ENCODE measurements at regions not wholly inside any gene's neighbourhood (a gene's known extent, or its start where the extent isn't known, plus 50 kb on each side); places are given as distances from the start of the nearest gene placed in this dataset.

GRCh38 chr6:165746331-165746730 is 83.3 kb upstream of the PDE10A start:
- no peak overlapping the region for H3K4me3 ChIP-seq
- no peak for DNase-seq (ENCODE audit: low spot score in 2 of 2)
- WGBS, result 87% methylated on average over 9 of the region's 9 CpGs
- TF ChIP-seq POLR2A (IDR thresholded peaks at IDR 0.05) (no peak), EP300 (IDR thresholded peaks at IDR 0.05) (no peak), CTCF (IDR thresholded peaks at IDR 0.05) (no peak), POLR2AphosphoS5 (IDR thresholded peaks at IDR 0.05) (no peak)
- no peaks in the 10 kb centered on the region for H3K27me3 ChIP-seq
- H3K36me3 ChIP-seq, result no peaks in the 10 kb centered on the region
- no peak overlapping the region for H3K27ac ChIP-seq
- H3K9me3 ChIP-seq, result no peaks in the 10 kb centered on the region
- H3K4me1 ChIP-seq, result no peaks in the 10 kb centered on the region

GRCh38 chr6:165745492-165745891 is 82.5 kb upstream of the PDE10A start:
- no peak for DNase-seq (ENCODE audit: low spot score in 2 of 2)
- Histone ChIP-seq H3K4me3 (no peak overlapping the region), H3K36me3 (no peaks in the 10 kb centered on the region), H3K4me1 (no peaks in the 10 kb centered on the region), H3K27ac (no peak overlapping the region), H3K9me3 (no peaks in the 10 kb centered on the region), H3K27me3 (no peaks in the 10 kb centered on the region)
- WGBS, result 89% methylated on average over 3 of the region's 3 CpGs
- no peak for TF ChIP-seq POLR2A (IDR thresholded peaks at IDR 0.05)
- TF ChIP-seq CTCF (IDR thresholded peaks at IDR 0.05), result no peak
- no peak for TF ChIP-seq EP300 (IDR thresholded peaks at IDR 0.05)
- no peak for TF ChIP-seq POLR2AphosphoS5 (IDR thresholded peaks at IDR 0.05)

- 29% methylated on average over 1 of the region's 1 CpG for WGBS
- Histone ChIP-seq H3K27me3 (no peaks in the 10 kb centered on the region), H3K4me1 (no peaks in the 10 kb centered on the region), H3K36me3 (no peaks in the 10 kb centered on the region), H3K27ac (no peak overlapping the region), H3K4me3 (no peak overlapping the region), H3K9me3 (no peaks in the 10 kb centered on the region)
- TF ChIP-seq POLR2AphosphoS5 (IDR thresholded peaks at IDR 0.05), result no peak
- TF ChIP-seq POLR2A (IDR thresholded peaks at IDR 0.05), result no peak
- TF ChIP-seq CTCF (IDR thresholded peaks at IDR 0.05), result no peak
- TF ChIP-seq EP300 (IDR thresholded peaks at IDR 0.05), result no peak
- DNase-seq (ENCODE audit: low spot score in 2 of 2), result no peak
Observed at GRCh38 chr6:165744555-165745228, 81.7 kb upstream of the PDE10A start.

- TF ChIP-seq CTCF (IDR thresholded peaks at IDR 0.05) (no peak), EP300 (IDR thresholded peaks at IDR 0.05) (no peak), POLR2A (IDR thresholded peaks at IDR 0.05) (no peak), POLR2AphosphoS5 (IDR thresholded peaks at IDR 0.05) (no peak)
- Histone ChIP-seq H3K27ac (no peak overlapping the region), H3K4me3 (no peak overlapping the region), H3K36me3 (no peaks in the 10 kb centered on the region), H3K4me1 (no peaks in the 10 kb centered on the region), H3K9me3 (no peaks in the 10 kb centered on the region), H3K27me3 (no peaks in the 10 kb centered on the region)
- 84% methylated on average over 6 of the region's 6 CpGs for WGBS
- no peak for DNase-seq (ENCODE audit: low spot score in 2 of 2)
Observed at GRCh38 chr6:165743366-165743898, 80.4 kb upstream of the PDE10A start.

- H3K4me3 ChIP-seq, result no peak overlapping the region
- H3K9me3 ChIP-seq, result peaks cover 5% of the 10 kb centered on the region
- 86% methylated on average over 7 of the region's 7 CpGs for WGBS
- no peak for DNase-seq (ENCODE audit: low spot score in 2 of 2)
- no peak overlapping the region for H3K27ac ChIP-seq
- no peaks in the 10 kb centered on the region for H3K27me3 ChIP-seq
- TF ChIP-seq CTCF (IDR thresholded peaks at IDR 0.05) (no peak), POLR2AphosphoS5 (IDR thresholded peaks at IDR 0.05) (no peak), EP300 (IDR thresholded peaks at IDR 0.05) (no peak)
- no peaks in the 10 kb centered on the region for H3K36me3 ChIP-seq
- no peaks in the 10 kb centered on the region for H3K4me1 ChIP-seq
Observed at GRCh38 chr6:165742047-165742446, 79.0 kb upstream of the PDE10A start.
